SW 1271 (cell line): ENCODE measurements at regions not wholly inside any gene's neighbourhood (a gene's known extent, or its start where the extent isn't known, plus 50 kb on each side); places are given as distances from the start of the nearest gene placed in this dataset.
"Not testable (repeated sequence)": the region's sequence is repeated elsewhere in the genome, so short reads cannot be mapped to it uniquely, and the experiment has no call there.

Experiments
- DNase-seq, 2 experiments: peaks; one replicate each; lab custom pipeline; 2025; lab: John Stamatoyannopoulos, UW

- DNase-seq = no peak
These were observed 1041.3 kb upstream of the SPRY2 start for GRCh38 chr13:81382246-81382645.

DNA sequence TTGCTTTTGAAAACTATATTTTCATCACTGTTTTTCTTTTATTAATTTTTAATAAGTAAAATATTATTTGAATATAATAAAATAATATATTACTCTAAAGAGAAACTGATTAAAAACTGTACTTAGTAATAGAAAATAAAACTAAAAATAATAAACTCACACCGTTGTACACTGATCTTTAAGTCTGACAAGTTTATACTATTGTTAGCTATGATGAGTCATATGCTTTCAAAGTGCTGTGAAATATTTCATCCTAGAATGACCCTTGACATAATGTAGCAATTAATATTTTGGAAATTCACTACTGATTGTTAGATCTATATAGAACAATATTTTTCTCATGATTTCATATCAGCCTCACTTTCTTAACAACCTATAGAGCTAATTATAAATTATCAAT is 1040.6 kb upstream of the SPRY2 start:
- no peak for DNase-seq

DNA sequence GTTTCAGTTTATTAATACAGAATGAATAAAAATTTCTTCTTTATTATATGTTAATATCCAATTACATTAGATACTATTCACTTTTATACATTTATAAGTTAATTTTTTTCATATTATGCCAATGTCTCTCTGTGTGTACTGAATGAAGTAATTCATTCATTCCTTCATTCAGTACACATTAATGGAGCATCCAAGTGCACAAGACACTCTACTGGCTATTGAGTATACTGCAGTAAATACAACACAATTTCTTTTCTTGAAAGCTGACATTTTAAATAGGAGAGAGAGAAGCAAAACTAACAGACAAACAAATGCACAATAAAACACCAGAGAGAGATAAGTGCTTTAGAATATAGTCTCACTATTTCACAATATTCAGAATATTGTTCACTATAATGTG is 1038.3 kb upstream of the SPRY2 start:
- DNase-seq = no peak

- no peak for DNase-seq
These were observed 1037.0 kb upstream of the SPRY2 start for GRCh38 chr13:81377921-81378320.

DNA sequence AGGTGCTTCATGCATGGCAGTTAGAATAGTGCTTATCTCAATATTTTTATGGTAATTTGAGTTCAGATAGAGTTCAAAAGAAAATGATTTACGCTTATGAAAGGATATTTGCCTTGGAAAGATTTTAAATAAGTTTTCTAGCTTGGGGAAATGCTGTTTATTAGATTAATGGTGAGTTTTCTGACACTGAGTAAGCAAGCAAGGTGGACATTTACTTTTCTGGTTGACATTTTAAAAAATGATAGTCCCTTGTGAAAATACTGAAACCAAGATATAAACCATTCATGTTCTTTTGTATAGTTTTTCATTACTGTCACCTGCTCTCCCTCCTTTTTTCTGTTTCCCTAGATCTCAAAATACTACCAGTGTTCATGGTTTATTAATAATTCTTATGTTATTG is 1034.8 kb upstream of the SPRY2 start:
- no peak for DNase-seq

- not testable (repeated sequence) for DNase-seq
These were observed 1021.8 kb upstream of the SPRY2 start for GRCh38 chr13:81362711-81363110.

GRCh38 chr13:81350056-81350455 is 1009.1 kb upstream of the SPRY2 start:
- no peak for DNase-seq

DNA sequence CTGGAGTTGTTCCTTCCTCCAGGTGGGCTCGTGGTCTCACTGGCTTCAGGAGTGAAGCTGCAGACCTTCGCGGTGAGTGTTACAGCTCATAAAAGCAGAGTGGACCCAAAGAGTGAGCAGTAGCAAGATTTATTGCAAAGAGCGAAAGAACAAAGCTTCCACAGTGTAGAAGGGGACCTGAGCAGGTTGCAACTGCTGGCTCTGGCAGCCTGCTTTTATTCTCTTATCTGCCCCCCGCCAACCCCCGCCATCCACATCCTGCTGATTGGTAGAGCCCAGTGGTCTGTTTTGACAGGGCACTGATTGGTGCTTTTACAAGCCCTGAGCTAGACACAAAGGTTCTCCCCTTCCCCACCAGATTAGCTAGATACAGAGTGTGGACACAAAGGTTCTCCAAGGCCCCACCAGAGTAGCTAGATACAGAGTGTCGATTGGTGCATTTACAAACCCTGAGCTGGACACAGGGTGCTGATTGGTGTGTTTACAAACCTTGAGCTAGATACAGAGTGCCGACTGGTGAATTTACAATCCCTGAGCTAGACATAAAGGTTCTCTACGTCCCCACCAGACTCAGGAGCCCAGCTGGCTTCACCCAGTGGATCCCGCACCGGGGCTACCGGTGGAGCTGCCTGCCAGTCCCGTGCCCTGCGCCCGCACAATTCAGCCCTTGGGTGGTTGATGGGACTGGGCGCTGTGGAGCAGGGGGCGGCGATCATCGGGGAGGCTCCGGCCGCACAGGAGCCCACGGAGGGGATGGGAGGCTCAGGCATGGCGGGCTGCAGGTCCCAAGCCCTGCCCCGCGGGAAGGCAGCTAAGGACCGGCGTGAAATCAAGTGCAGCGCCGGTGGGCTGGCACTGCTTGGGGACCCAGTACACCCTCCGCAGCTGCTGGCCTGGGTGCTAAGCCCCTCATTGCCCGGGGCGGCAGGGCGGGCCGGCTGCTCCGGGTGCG is 999.5 kb upstream of the SPRY2 start:
- DNase-seq = not testable (repeated sequence)

DNA sequence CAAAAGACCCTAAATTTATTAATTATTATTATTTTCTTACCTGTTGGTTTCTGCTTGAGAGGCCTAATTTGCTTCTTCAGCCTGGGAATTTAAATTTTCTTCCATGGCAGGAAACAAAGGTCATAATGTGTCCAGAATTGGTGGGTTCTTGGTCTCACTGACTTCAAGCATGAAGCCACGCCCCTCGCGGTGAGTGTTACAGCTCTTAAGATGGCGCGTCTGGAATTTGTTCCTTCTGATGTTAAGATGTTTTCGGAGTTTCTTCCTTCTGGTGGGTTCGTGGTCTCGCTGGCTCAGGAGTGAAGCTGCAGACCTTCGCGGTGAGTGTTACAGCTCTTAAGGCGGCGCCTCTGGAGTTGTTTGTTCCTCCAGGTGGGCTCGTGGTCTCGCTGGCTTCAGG is 998.7 kb upstream of the SPRY2 start:
- DNase-seq = not testable (repeated sequence)

GRCh38 chr13:81334481-81334880 is 993.6 kb upstream of the SPRY2 start:
- DNase-seq = no peak

DNA sequence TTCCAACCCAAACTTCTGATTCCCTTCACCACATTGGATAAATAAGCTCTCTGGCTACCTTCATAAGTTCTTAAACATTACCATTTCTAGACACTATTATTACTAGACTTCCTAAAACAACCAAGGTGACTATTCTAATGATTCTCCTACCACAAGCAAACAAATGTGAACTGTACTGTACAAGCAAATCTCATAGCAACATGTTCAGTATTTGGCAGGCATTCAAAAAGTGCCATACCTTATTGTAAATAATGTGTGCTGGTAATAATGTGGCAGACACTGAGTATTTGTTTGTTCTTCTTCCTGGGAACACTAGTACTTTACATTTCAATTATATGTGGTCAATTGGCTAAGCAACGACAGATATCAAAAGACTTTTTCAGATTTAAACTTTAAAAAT is 986.0 kb upstream of the SPRY2 start:
- no peak for DNase-seq

- no peak for DNase-seq
These were observed 979.6 kb upstream of the SPRY2 start for GRCh38 chr13:81320516-81320915.

GRCh38 chr13:81319351-81319750 is 978.4 kb upstream of the SPRY2 start:
- DNase-seq = no peak

DNA sequence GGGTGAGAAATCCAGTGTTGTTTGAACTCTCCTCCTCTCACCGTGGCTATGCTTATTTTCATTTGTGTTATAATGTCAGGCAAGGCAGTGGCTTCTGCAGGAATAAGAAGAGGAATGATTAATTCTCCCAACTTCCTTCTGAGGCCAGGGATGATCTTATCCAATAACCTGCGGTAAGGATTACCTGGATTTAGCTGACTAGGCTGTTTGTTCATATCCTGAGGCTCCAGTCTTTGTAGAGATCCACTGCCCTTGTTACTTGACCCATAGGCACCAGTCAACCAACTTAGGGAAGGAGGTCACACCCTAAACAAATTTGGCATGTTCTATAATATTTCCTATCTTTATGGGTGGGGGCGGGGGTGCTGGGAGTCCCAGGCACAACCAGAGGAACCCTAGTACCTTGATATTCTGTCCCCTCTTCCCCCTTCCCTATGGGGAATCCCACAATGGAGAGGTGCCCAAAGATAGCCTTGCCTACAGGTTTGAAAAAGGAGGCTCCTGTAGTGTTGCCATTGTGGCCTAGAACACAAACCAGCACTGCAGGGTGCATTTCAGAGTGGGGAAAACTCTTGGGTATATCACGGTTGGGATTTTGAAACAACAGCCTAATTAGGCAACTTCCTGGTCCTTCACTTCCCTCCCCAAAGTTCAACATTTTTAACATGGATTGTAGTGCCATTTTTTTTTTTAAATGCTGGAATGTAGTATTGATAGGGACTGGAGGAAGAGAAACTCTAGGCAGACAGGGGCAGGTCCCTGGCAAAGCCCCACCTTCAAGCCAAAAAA is 977.5 kb upstream of the SPRY2 start:
- DNase-seq = no peak

DNA sequence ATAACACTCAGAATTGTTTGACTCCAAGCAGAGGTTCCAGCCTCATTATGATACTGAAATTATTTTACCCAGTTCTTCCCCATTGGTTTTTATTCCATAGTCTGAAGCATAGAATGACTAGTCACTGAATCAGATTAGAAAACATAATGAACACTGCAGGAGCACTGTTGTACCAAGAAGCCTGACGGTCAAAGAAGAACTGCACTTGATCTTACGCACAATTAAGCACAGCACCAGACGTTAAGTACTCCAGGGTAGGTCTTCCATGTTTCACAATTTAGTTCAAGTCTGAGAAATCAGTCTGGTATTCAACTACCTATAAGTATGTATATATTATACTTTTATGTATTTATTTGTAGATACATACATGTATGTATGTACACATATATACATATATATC is 973.5 kb upstream of the SPRY2 start:
- DNase-seq = no peak

DNA sequence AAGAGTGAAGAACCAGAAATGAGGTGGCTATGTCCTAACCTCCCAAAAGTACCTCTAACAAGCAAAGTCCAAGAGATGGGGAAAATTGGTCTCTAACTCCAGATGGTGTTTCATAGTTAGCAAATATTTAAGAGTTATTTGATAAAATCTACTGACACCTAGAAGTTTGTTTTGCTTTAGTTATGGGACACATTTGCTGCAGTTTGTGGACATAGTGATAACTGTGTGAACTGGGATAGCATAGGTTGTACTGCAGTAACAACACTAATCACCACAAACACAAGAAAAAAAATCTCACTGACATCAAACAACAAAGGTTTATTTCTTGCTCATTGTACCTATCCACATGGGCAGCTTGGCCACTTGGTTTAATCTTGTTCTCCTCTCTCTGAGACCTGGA is 965.0 kb upstream of the SPRY2 start:
- no peak for DNase-seq

DNA sequence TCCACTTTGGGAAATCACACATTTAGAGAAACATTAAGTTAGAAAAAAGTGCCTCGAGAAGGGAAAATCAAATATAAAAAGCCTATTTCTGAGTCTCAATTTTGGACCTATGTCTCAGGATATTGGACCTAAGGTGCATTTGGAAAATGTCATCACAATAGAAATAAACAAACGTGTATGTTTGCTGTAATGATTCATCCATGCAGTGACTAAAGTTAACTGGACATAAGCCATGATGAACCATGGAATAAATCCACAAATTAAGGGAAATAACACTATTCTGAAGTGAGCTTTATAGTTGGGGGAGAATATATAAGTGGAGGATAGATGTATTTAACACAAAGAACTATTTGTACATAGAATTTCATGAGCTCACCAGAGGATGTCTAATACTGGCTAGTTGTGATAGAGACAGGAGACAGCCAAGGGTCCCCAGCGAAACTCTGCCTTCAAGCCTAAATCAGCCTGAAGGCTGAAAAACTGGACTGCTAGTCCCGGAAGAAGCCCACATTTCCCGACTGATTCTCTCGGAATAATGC is 963.3 kb upstream of the SPRY2 start:
- DNase-seq = no peak

DNA sequence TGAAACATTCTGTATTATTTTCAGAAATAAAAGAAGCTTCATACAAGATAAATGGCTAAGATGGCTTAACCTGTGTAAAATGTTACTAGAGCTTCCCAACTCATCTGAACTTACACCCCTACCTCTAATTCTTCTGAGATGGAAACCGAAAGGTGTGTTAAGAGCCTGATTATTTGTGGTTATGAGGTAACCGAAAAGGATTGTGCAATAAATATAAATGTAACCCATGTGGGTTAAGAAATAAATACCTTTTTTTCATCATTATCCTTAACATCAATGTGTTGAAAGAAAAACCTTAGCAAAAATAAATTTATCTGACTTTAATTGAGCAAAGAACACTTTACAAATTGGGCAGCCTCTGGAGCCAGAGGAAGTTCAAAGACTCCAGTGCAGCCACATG is 961.8 kb upstream of the SPRY2 start:
- no peak for DNase-seq

- no peak for DNase-seq
These were observed 961.2 kb upstream of the SPRY2 start for GRCh38 chr13:81302125-81302524.

DNA sequence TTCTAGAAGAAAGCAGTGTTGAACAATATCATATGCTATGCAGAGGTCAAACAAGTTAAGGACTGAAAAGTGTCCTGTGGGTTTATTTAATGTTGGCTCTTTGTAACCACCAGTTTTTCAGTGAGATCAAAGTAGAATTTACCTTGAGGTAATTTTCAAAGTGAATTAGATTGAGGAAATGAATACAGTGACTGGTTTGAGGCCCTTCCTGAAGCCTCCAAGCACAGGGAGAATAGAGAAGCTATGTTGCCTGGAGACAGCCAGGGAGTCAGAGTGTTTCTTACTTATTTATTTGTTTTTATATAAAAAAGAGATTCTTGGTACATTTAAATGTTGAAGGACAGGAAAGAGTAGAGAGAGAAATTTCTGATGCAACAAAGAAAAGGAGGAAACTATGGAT is 954.3 kb upstream of the SPRY2 start:
- no peak for DNase-seq

- DNase-seq = no peak
These were observed 952.8 kb upstream of the SPRY2 start for GRCh38 chr13:81293594-81294164.

GRCh38 chr13:81283561-81283960 is 942.6 kb upstream of the SPRY2 start:
- DNase-seq = no peak

DNA sequence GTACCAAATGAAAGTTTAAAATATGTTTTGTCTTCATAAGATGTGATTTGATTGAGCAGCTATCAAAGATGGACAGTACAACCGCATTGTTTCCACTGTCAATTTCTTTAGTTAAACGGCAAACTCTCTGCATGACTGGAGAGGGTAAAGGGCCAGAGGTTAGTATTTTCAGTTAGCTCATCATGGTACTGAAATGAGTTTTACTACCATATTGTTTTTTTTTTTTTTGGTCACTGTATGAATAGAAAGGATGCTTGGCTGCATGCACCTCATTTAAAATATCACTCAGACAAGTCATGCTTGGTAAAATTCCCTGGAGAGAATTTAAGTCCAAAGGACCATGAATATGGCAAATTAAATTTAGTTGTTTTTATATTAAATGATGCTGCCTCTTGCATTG is 942.1 kb upstream of the SPRY2 start:
- DNase-seq = no peak
